Endodermal cell (in vitro differentiated cells): ENCODE measurements at regions not wholly inside any gene's neighbourhood (a gene's known extent, or its start where the extent isn't known, plus 50 kb on each side); places are given as distances from the start of the nearest gene placed in this dataset.

Experiments
- DNase-seq: peaks from one replicate; pipeline ENCODE4 v3.0.0-alpha.2; 2017
- H3K27ac ChIP-seq: 2 replicates; pipeline ENCODE4 v1.5.1; 2013; ENCODE audit warnings: mild to moderate bottlenecking, low read depth, low read length, moderate library complexity
- H3K27me3 ChIP-seq: 2 replicates; pipeline ENCODE4 v1.6.1; 2013; ENCODE audit warnings: mild to moderate bottlenecking, low read length, moderate library complexity; ENCODE audit not compliant: insufficient read depth, control insufficient read depth, poor library complexity, severe bottlenecking
- H3K36me3 ChIP-seq: 2 replicates; pipeline ENCODE4 v1.7.0; 2013; ENCODE audit warnings: mild to moderate bottlenecking, low read length, moderate library complexity; ENCODE audit not compliant: control insufficient read depth, insufficient read depth
- H3K4me1 ChIP-seq: one replicate; pipeline ENCODE4 v1.7.0; 2013; ENCODE audit warnings: low read length; ENCODE audit not compliant: control insufficient read depth, insufficient read depth
- H3K4me3 ChIP-seq: 2 replicates; pipeline ENCODE4 v1.5.1; 2013; ENCODE audit warnings: mild to moderate bottlenecking, low read length, moderate library complexity
- H3K9ac ChIP-seq: 2 replicates; pipeline ENCODE4 v1.6.1; 2013; ENCODE audit warnings: mild to moderate bottlenecking, low read length, moderate library complexity; ENCODE audit not compliant: poor library complexity, severe bottlenecking; ENCODE audit errors: extremely low read depth
- H3K9me3 ChIP-seq: 2 replicates; pipeline ENCODE4 v1.6.1; 2013; ENCODE audit warnings: mild to moderate bottlenecking, low read length, moderate library complexity; ENCODE audit not compliant: control insufficient read depth
- H3K27ac Mint-ChIP-seq: 2 replicates; pipeline ENCODE4 v1.8.0; 2020; ENCODE audit warnings: mixed read lengths
- H3K27me3 Mint-ChIP-seq: 2 replicates; pipeline ENCODE4 v1.8.0; 2021; ENCODE audit warnings: mild to moderate bottlenecking, mixed read lengths; ENCODE audit not compliant: insufficient read depth
- H3K36me3 Mint-ChIP-seq: 2 replicates; pipeline ENCODE4 v1.8.0; 2020; ENCODE audit warnings: low read depth, mixed read lengths
- H3K4me1 Mint-ChIP-seq: 2 replicates; pipeline ENCODE4 v1.8.0; 2020; ENCODE audit warnings: mixed read lengths
- H3K4me3 Mint-ChIP-seq: 2 replicates; pipeline ENCODE4 v1.8.0; 2020; ENCODE audit warnings: mild to moderate bottlenecking, moderate library complexity, mixed read lengths
- H3K9me3 Mint-ChIP-seq: 2 replicates; pipeline ENCODE4 v1.8.0; 2020; ENCODE audit warnings: mild to moderate bottlenecking, mixed read lengths
- CTCF ChIP-seq: fragments of 200-600 bp; sonication (generic); conservative IDR thresholded peaks from 2 replicates; pipeline ENCODE4 v1.5.0; 2021; ENCODE audit warnings: antibody characterized with exemption, mild to moderate bottlenecking
- WGBS, 2 experiments: methylation state at CpG; one replicate each; pipeline versions ENCODE4 v1.1.5 to v1.1.7; 2013; ENCODE audit warnings: missing lambda C conversion rate in 2 of 2, mixed read lengths in 1 of 2; ENCODE audit not compliant: insufficient coverage in 1 of 2, insufficient read length in 1 of 2; 5-methylcytosine and 5-hydroxymethylcytosine counted together

GRCh38 chr4:41380511-41381157 lies 123.9 kb downstream of the UCHL1 start:
- no peak for DNase-seq
- H3K4me3 ChIP-seq = no peak overlapping the region
- no peak for TF ChIP-seq CTCF
- no peaks in the 10 kb centered on the region for H3K4me1 ChIP-seq
- Mint-ChIP-seq H3K4me3 (no peak overlapping the region), H3K27ac (no peak overlapping the region), H3K4me1 (peaks cover 14% of the 10 kb centered on the region), H3K9me3 (peaks cover 10% of the 10 kb centered on the region), H3K27me3 (peaks cover 89% of the 10 kb centered on the region), H3K36me3 (no peaks in the 10 kb centered on the region)
- no peaks in the 10 kb centered on the region for H3K36me3 ChIP-seq
- WGBS, 2 experiments = 67 to 100% methylated on average over 1 of the region's 1 CpG
- no peak overlapping the region for H3K9ac ChIP-seq
- H3K9me3 ChIP-seq = peaks cover 11% of the 10 kb centered on the region
- H3K27me3 ChIP-seq = peaks cover 39% of the 10 kb centered on the region
- H3K27ac ChIP-seq = no peak overlapping the region

DNA sequence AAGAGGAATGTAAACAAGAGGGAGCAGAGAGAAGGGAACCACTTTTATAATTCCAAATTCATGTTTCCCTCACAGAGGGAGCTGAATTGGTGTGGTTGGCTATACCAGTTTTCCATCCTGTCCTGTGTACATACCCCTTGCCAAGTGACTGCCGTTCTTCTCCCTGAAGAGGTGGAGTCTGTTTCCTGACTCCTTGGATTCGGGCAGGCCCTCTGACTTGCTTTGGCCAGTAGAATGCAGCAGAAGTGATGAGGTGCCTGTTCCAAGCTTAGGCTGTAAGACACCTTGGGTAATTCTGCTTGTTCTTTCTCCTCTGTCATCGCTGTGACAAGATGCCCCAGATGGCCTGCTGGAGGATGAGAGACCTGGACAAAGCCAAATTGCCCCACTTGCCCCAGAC lies 124.7 kb downstream of the UCHL1 start:
- no peak overlapping the region for H3K27ac ChIP-seq
- H3K27me3 Mint-ChIP-seq = peaks cover 89% of the 10 kb centered on the region
- no peaks in the 10 kb centered on the region for H3K36me3 ChIP-seq
- no peak for TF ChIP-seq CTCF
- peaks cover 11% of the 10 kb centered on the region for H3K9me3 ChIP-seq
- H3K4me1 Mint-ChIP-seq = peaks cover 18% of the 10 kb centered on the region
- no peak for DNase-seq
- no peak overlapping the region for H3K9ac ChIP-seq
- H3K4me3 ChIP-seq = no peak overlapping the region
- peaks cover 10% of the 10 kb centered on the region for H3K9me3 Mint-ChIP-seq
- peaks cover 44% of the 10 kb centered on the region for H3K27me3 ChIP-seq
- WGBS, 2 experiments = 90 to 94% methylated on average over 2 to 3 of the region's 3 CpGs
- no peaks in the 10 kb centered on the region for H3K36me3 Mint-ChIP-seq
- no peak overlapping the region for H3K4me3 Mint-ChIP-seq
- no peaks in the 10 kb centered on the region for H3K4me1 ChIP-seq
- no peak overlapping the region for H3K27ac Mint-ChIP-seq

DNA sequence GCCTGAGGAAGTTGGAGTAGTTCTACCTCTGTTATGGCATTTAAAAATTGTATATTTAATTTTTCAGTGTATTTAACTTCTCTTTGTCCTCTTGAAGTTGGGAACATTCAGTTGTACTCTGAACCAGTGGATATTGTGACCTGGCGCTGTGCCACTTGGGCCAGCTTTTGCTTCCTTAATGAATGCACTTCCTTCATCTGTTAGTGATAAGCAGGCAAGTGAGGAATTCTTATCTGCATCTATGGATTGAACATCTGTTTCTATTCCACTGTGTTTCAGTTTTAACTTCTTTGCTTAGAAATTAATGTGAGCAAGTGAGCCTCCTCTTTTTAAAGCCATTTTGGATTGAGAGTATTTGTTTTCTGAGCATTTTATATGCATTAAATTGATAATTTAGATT lies 128.3 kb downstream of the UCHL1 start:
- Histone ChIP-seq H3K9me3 (no peaks in the 10 kb centered on the region), H3K9ac (no peak overlapping the region), H3K36me3 (no peaks in the 10 kb centered on the region), H3K4me1 (no peaks in the 10 kb centered on the region), H3K27me3 (peaks cover 48% of the 10 kb centered on the region), H3K27ac (no peak overlapping the region), H3K4me3 (no peak overlapping the region)
- Mint-ChIP-seq H3K4me1 (peaks cover 18% of the 10 kb centered on the region), H3K36me3 (no peaks in the 10 kb centered on the region), H3K4me3 (no peak overlapping the region), H3K27ac (no peak overlapping the region), H3K27me3 (peaks cover 94% of the 10 kb centered on the region), H3K9me3 (no peaks in the 10 kb centered on the region)
- 97% methylated on average over 1 of the region's 1 CpG; no CpG with 5 or more reads in 1 of the 2 experiments for WGBS, 2 experiments
- TF ChIP-seq CTCF = no peak
- no peak for DNase-seq
